ENCODE measurements at regions not wholly inside any gene's neighbourhood (a gene's known extent, or its start where the extent isn't known, plus 50 kb on each side); places are given as distances from the start of the nearest gene placed in this dataset.
A peak's percentile ranks its signal among the peaks of the same experiment; 100 is the strongest.

GRCh38 chr15:93974804-93975481 is 256.4 kb upstream of the MCTP2 start:
- no peak overlapping the region for H3K27ac ChIP-seq

GRCh38 chr15:93973287-93973686 is 258.1 kb upstream of the MCTP2 start:
- DNase-seq = no peak
- Histone ChIP-seq H3K4me1 (no peaks in the 10 kb centered on the region), H3K36me3 (no peaks in the 10 kb centered on the region), H3K27me3 (replicated peaks in 1 of 7) (no peaks in the 10 kb centered on the region), H3K9me3 (no peaks in the 10 kb centered on the region), H3K4me3 (no peak overlapping the region), H3K27ac (no peak overlapping the region)
- 76 to 86% (median 81%) methylated on average over 5 of the region's 5 CpGs for WGBS, 5 donors
- intact Hi-C loops (cut with DNase I; ENCODE audit: low total_unique reads) = no loop called here
- TF ChIP-seq POLR2A (IDR thresholded peaks at IDR 0.05) (no peak), POLR2AphosphoS5 (IDR thresholded peaks at IDR 0.05) (no peak), CTCF (IDR thresholded peaks at IDR 0.05 in 8 of 11, conservative IDR thresholded peaks at IDR 0.05 in 3 of 11) (no peak)

More at GRCh38 chr15:93974804-93975481, 256.4 kb upstream of the MCTP2 start:
- WGBS, 5 donors = 64 to 77% (median 69%) methylated on average over 6 of the region's 6 CpGs
- Histone ChIP-seq H3K9me3 (no peaks in the 10 kb centered on the region), H3K27me3 (replicated peaks in 1 of 7) (no peaks in the 10 kb centered on the region), H3K4me1 (no peaks in the 10 kb centered on the region), H3K36me3 (no peaks in the 10 kb centered on the region), H3K4me3 (no peak overlapping the region)
- no peak for DNase-seq
- TF ChIP-seq CTCF (IDR thresholded peaks at IDR 0.05 in 8 of 11, conservative IDR thresholded peaks at IDR 0.05 in 3 of 11) (peak in 1 of 11 experiments; percentile 6), POLR2A (IDR thresholded peaks at IDR 0.05) (no peak)
- intact Hi-C loops (cut with DNase I; ENCODE audit: low total_unique reads) = no loop called here

- no peaks in the 10 kb centered on the region for H3K36me3 ChIP-seq
- WGBS, 5 donors = 76 to 85% (median 81%) methylated on average over 6 of the region's 6 CpGs
- intact Hi-C loops (cut with DNase I; ENCODE audit: low total_unique reads) = no loop called here
- H3K9me3 ChIP-seq = no peaks in the 10 kb centered on the region
- no peak for TF ChIP-seq CTCF (IDR thresholded peaks at IDR 0.05 in 8 of 11, conservative IDR thresholded peaks at IDR 0.05 in 3 of 11)
- no peak for TF ChIP-seq POLR2AphosphoS5 (IDR thresholded peaks at IDR 0.05)
- TF ChIP-seq POLR2A (IDR thresholded peaks at IDR 0.05) = no peak
- no peak for DNase-seq
- no peak overlapping the region for H3K4me3 ChIP-seq
- no peaks in the 10 kb centered on the region for H3K4me1 ChIP-seq
- no peaks in the 10 kb centered on the region for H3K27me3 ChIP-seq (replicated peaks in 1 of 7)
- no peak overlapping the region for H3K27ac ChIP-seq
These were observed 262.6 kb upstream of the MCTP2 start for GRCh38 chr15:93968773-93969172.

- H3K27me3 ChIP-seq (replicated peaks in 1 of 7) = peaks cover 0 to 9% (median 0%) of the 10 kb centered on the region in 7 donors
- H3K9me3 ChIP-seq = no peaks in the 10 kb centered on the region
- H3K36me3 ChIP-seq = no peaks in the 10 kb centered on the region
- H3K27ac ChIP-seq = no peak overlapping the region
- WGBS, 5 donors = 76 to 84% (median 79%) methylated on average over 6 of the region's 6 CpGs
- DNase-seq = no peak
- intact Hi-C loops (cut with DNase I; ENCODE audit: low total_unique reads) = no loop called here
- no peak overlapping the region for H3K4me3 ChIP-seq
- H3K4me1 ChIP-seq = no peaks in the 10 kb centered on the region
- TF ChIP-seq POLR2A (IDR thresholded peaks at IDR 0.05) (no peak), POLR2AphosphoS5 (IDR thresholded peaks at IDR 0.05) (no peak), CTCF (IDR thresholded peaks at IDR 0.05 in 8 of 11, conservative IDR thresholded peaks at IDR 0.05 in 3 of 11) (no peak)
These were observed 266.0 kb upstream of the MCTP2 start for GRCh38 chr15:93965304-93965908.

Data from spleen (tissue), 11 donors.